Neural progenitor cell (in vitro differentiated cells): ENCODE measurements at regions not wholly inside any gene's neighbourhood (a gene's known extent, or its start where the extent isn't known, plus 50 kb on each side); places are given as distances from the start of the nearest gene placed in this dataset. TPM values are rescaled to one million over a fixed set of nuclear protein-coding genes. Genes with fewer than 3 reads are reported as not detected.

Source experiments
- DNase-seq: peaks from one replicate; pipeline ENCODE4 v3.0.0-alpha.2; 2016; ENCODE audit warnings: low spot score
- H2AFZ ChIP-seq: fragments of 200-600 bp; sonication (generic); replicated peaks from 2 replicates; pipeline ENCODE4 v1.6.1; 2016; ENCODE audit warnings: antibody characterized with exemption
- H3F3A ChIP-seq: fragments of 200-600 bp; sonication (generic); 2 replicates; pipeline ENCODE4 v1.6.1; 2016; ENCODE audit warnings: antibody characterized with exemption, low read depth
- H3K27ac ChIP-seq: fragments of 200-600 bp; sonication (generic); 2 replicates; pipeline ENCODE4 v1.5.1; 2016; ENCODE audit warnings: mild to moderate bottlenecking
- H3K27me3 ChIP-seq: fragments of 200-600 bp; sonication (generic); 2 replicates; pipeline ENCODE4 v1.6.1; 2016; ENCODE audit warnings: mild to moderate bottlenecking, moderate library complexity
- H3K36me3 ChIP-seq: fragments of 200-600 bp; sonication (generic); 2 replicates; pipeline ENCODE4 v1.5.1; 2016
- H3K4me1 ChIP-seq: fragments of 200-600 bp; sonication (generic); 2 replicates; pipeline ENCODE4 v1.6.1; 2016; ENCODE audit warnings: mixed run types
- H3K4me2 ChIP-seq: fragments of 200-600 bp; sonication (generic); 2 replicates; pipeline ENCODE4 v1.6.1; 2016
- H3K4me3 ChIP-seq: fragments of 200-600 bp; sonication (generic); 2 replicates; pipeline ENCODE4 v1.5.1; 2016
- H3K79me2 ChIP-seq: fragments of 200-600 bp; sonication (generic); 2 replicates; pipeline ENCODE4 v1.6.1; 2016; ENCODE audit warnings: low read depth
- H3K9ac ChIP-seq: fragments of 200-600 bp; sonication (generic); 2 replicates; pipeline ENCODE4 v1.6.1; 2016
- H3K9me3 ChIP-seq: fragments of 200-600 bp; sonication (generic); 2 replicates; pipeline ENCODE4 v1.5.1; 2016; ENCODE audit warnings: low read depth
- H4K20me1 ChIP-seq: fragments of 200-600 bp; sonication (generic); 2 replicates; pipeline ENCODE4 v1.6.1; 2016; ENCODE audit warnings: low read depth
- H3K27ac Mint-ChIP-seq: 3 replicates; pipeline ENCODE4 v1.8.0; 2021; ENCODE audit warnings: mixed read lengths
- H3K27me3 Mint-ChIP-seq: 2 replicates; pipeline ENCODE4 v1.8.0; 2022; ENCODE audit warnings: low read depth, mild to moderate bottlenecking, inconsistent platforms, moderate library complexity, mixed read lengths; ENCODE audit not compliant: insufficient read depth
- H3K36me3 Mint-ChIP-seq: 3 replicates; pipeline ENCODE4 v1.8.0; 2021; ENCODE audit warnings: mixed read lengths
- H3K4me1 Mint-ChIP-seq: 3 replicates; pipeline ENCODE4 v1.8.0; 2021; ENCODE audit warnings: mixed read lengths
- H3K4me3 Mint-ChIP-seq: 3 replicates; pipeline ENCODE4 v1.8.0; 2021; ENCODE audit warnings: mild to moderate bottlenecking, moderate library complexity, mixed read lengths
- H3K9me3 Mint-ChIP-seq: 3 replicates; pipeline ENCODE4 v1.8.0; 2020; ENCODE audit warnings: mixed read lengths
- EZH2 ChIP-seq: fragments of 200-600 bp; sonication (generic); IDR thresholded peaks from 2 replicates; pipeline ENCODE4 v1.6.1; 2017; ENCODE audit warnings: antibody characterized with exemption, mild to moderate bottlenecking, moderate library complexity
- EZH2phosphoT487 ChIP-seq: fragments of 200-600 bp; sonication (generic); IDR thresholded peaks from 2 replicates; pipeline ENCODE4 v1.6.1; 2017; ENCODE audit warnings: antibody characterized with exemption
- small RNA-seq: library from RNA; depleted of rRNA; stranded (forward); fragments of <200 nt; gene quantifications from one replicate; pipeline ENCODE3, GENCODE V24; 2015
- TF ChIP-seq, protein P1 (sequence below): fragments of 200-600 bp; sonication (generic); IDR thresholded peaks from 2 replicates; pipeline ENCODE4 v1.5.1; 2017; ENCODE audit warnings: antibody characterized with exemption, mild to moderate bottlenecking

GRCh38 chr5:37892586-37892985, 52.7 kb upstream of the GDNF start:
- Mint-ChIP-seq H3K9me3 (no peaks in the 10 kb centered on the region), H3K4me3 (no peak overlapping the region), H3K27ac (no peak overlapping the region), H3K27me3 (peaks cover 8% of the 10 kb centered on the region), H3K36me3 (peaks cover 2% of the 10 kb centered on the region), H3K4me1 (peaks cover 10% of the 10 kb centered on the region)
- Histone ChIP-seq H3K9ac (no peak overlapping the region), H2AFZ (no peak overlapping the region), H3F3A (no peaks in the 10 kb centered on the region), H4K20me1 (no peaks in the 10 kb centered on the region), H3K4me3 (no peak overlapping the region), H3K27ac (no peak overlapping the region), H3K27me3 (peaks cover 7% of the 10 kb centered on the region), H3K4me1 (no peaks in the 10 kb centered on the region), H3K36me3 (no peaks in the 10 kb centered on the region), H3K79me2 (no peaks in the 10 kb centered on the region), H3K9me3 (no peaks in the 10 kb centered on the region), H3K4me2 (no peak overlapping the region)
- TF ChIP-seq, protein P1, sequence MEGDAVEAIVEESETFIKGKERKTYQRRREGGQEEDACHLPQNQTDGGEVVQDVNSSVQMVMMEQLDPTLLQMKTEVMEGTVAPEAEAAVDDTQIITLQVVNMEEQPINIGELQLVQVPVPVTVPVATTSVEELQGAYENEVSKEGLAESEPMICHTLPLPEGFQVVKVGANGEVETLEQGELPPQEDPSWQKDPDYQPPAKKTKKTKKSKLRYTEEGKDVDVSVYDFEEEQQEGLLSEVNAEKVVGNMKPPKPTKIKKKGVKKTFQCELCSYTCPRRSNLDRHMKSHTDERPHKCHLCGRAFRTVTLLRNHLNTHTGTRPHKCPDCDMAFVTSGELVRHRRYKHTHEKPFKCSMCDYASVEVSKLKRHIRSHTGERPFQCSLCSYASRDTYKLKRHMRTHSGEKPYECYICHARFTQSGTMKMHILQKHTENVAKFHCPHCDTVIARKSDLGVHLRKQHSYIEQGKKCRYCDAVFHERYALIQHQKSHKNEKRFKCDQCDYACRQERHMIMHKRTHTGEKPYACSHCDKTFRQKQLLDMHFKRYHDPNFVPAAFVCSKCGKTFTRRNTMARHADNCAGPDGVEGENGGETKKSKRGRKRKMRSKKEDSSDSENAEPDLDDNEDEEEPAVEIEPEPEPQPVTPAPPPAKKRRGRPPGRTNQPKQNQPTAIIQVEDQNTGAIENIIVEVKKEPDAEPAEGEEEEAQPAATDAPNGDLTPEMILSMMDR = no peak
- no peak for TF ChIP-seq EZH2
- no peak for TF ChIP-seq EZH2phosphoT487
- no peak for DNase-seq

DNA sequence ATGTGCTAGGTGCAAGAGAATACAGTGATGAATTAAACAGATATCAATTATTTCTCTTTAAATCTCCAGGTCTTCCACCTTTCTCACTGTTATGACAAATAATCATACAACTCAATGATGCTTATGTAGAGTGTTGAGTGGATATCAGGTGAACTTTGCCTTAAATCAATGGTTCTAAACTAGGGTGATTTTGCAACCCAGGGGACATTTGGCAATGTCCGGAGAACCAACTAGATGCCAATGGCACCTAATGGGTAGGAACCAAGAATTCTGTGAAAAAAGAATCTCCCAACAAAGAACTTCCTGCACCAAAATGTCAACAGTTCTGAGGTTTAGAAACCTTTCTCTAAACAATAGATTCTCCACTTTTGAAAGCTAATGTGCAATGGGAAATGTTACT, 52.0 kb upstream of the GDNF start:
- DNase-seq = no peak
- Histone ChIP-seq H3K4me1 (peaks cover 4% of the 10 kb centered on the region), H3K4me3 (no peak overlapping the region), H3F3A (peaks cover 5% of the 10 kb centered on the region), H3K36me3 (no peaks in the 10 kb centered on the region), H3K4me2 (no peak overlapping the region), H3K27ac (no peak overlapping the region), H3K9ac (no peak overlapping the region), H4K20me1 (peaks cover under 1% of the 10 kb centered on the region), H2AFZ (no peak overlapping the region), H3K79me2 (no peaks in the 10 kb centered on the region), H3K27me3 (peaks cover 12% of the 10 kb centered on the region), H3K9me3 (no peaks in the 10 kb centered on the region)
- Mint-ChIP-seq H3K4me3 (no peak overlapping the region), H3K27ac (no peak overlapping the region), H3K4me1 (peaks cover 10% of the 10 kb centered on the region), H3K27me3 (peaks cover 6% of the 10 kb centered on the region), H3K9me3 (no peaks in the 10 kb centered on the region), H3K36me3 (peaks cover 2% of the 10 kb centered on the region)
- TF ChIP-seq EZH2 (no peak), EZH2phosphoT487 (no peak)
- TF ChIP-seq, protein P1 = no peak

DNA sequence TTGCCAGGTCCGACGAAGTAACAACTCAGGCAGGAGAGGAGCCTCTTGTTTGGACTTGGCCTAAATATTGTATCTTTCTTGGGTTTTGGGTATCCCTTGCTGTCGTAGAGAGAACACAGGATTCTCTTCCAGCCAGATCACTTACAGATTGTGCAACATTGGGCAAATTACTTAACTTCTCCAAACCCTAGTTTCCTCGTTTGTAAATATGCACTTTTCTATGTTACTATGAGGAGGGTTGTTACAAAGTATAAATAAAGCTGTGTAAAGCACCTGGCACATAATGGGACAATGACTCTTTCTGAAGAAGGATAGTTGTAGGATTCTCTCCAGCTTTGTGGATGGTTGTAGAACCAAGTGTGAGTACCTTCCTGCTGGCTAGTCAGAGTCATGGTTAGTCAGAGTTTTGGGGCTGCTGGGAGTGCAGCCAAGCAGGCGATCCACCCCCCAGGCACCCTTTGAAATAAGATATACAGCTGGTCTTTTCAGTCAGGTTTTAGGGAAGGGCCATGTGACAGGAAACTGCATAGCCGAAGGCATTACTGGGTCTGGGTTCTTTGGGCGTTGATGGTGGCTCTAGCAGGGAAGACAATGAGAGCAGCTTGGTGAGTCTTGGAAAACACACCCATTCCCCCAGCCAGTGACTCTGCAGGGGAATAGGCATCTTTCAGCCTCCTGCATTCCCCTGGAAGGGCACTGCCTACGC, 49.9 kb upstream of the GDNF start:
- TF ChIP-seq EZH2 = no peak
- TF ChIP-seq EZH2phosphoT487 = no peak
- TF ChIP-seq, protein P1 = no peak
- DNase-seq = no peak
- Mint-ChIP-seq H3K27me3 (peaks cover 7% of the 10 kb centered on the region), H3K4me3 (no peak overlapping the region), H3K4me1 (peaks cover 17% of the 10 kb centered on the region), H3K9me3 (no peaks in the 10 kb centered on the region), H3K36me3 (peaks cover 2% of the 10 kb centered on the region), H3K27ac (no peak overlapping the region)
- no peaks in the 10 kb centered on the region for H3K79me2 ChIP-seq
- no peaks in the 10 kb centered on the region for H3K36me3 ChIP-seq
- peaks cover 7% of the 10 kb centered on the region for H3F3A ChIP-seq
- H3K4me1 ChIP-seq = peaks cover 7% of the 10 kb centered on the region
- H3K4me2 ChIP-seq = no peak overlapping the region
- peaks cover 23% of the 10 kb centered on the region for H3K27me3 ChIP-seq
- no peak overlapping the region for H2AFZ ChIP-seq
- no peak overlapping the region for H3K27ac ChIP-seq
- no peaks in the 10 kb centered on the region for H3K9me3 ChIP-seq
- no peak overlapping the region for H3K4me3 ChIP-seq
- H3K9ac ChIP-seq = no peak overlapping the region
- peaks cover 3% of the 10 kb centered on the region for H4K20me1 ChIP-seq

Small RNA genes in the stretch of these regions (small RNA-seq; reads per million reads assigned to genes)
- not detected for gene LINC02110
